ENCODE measurements at regions not wholly inside any gene's neighbourhood (a gene's known extent, or its start where the extent isn't known, plus 50 kb on each side); places are given as distances from the start of the nearest gene placed in this dataset.

DNA sequence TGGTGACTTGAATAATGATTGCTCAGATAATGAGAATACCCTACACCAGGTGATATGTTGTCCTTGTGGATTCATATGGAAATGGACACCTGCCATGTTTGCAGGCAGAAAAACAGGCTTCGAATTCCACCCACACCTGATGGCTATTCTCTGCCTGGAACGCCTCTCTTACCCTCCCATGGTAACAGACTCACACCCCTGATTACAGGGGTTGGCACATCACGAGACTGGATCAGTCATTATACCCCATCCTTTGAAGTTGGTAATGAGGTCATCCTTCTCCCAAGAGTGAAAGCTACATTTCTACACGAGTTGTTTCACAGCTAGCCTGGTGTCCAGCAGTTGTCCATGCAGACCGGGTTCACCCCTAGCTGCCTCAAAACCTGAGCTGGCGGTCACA is 71.4 kb upstream of the MBOAT2 start:
- Histone ChIP-seq H3K4me1 (ENCODE audit: control insufficient read depth, extremely low read depth, insufficient read depth, low read length) (peaks cover 23% of the 10 kb centered on the region), H2AFZ (ENCODE audit: control insufficient read depth, low read length) (no peak overlapping the region), H3K9me1 (ENCODE audit: control insufficient read depth, extremely low read depth, insufficient read depth, low read length) (no peaks in the 10 kb centered on the region), H3K4me2 (ENCODE audit: control insufficient read depth, extremely low read depth, insufficient read depth, low read depth, low read length) (no peak overlapping the region), H3K9me3 (ENCODE audit: control insufficient read depth, low read depth, low read length) (no peaks in the 10 kb centered on the region), H3K36me3 (ENCODE audit: control insufficient read depth in 2 of 2, extremely low read depth in 1 of 2, insufficient read depth in 2 of 2, low read length in 2 of 2) (no peaks in the 10 kb centered on the region), H3K27ac (ENCODE audit: control insufficient read depth, insufficient read depth, low read length) (no peak overlapping the region), H3K27me3 (ENCODE audit: control insufficient read depth, extremely low read depth, insufficient read depth, low read length) (no peaks in the 10 kb centered on the region), H3K4me3 (ENCODE audit: control insufficient read depth in 2 of 3, extremely low read depth in 1 of 3, insufficient read depth in 2 of 3, low read depth in 1 of 3, low read length in 3 of 3) (no peak overlapping the region), H3K79me2 (ENCODE audit: control insufficient read depth, insufficient read depth, low read length) (no peaks in the 10 kb centered on the region), H3K9ac (ENCODE audit: control insufficient read depth, extremely low read depth, insufficient read depth, low read length) (no peak overlapping the region), H4K20me1 (ENCODE audit: control insufficient read depth, extremely low read depth, insufficient read depth, low read length) (no peaks in the 10 kb centered on the region)
- FAIRE-seq (no peak), DNase-seq (ENCODE audit: low read depth, low spot score) (no peak)
- no peak for TF ChIP-seq EZH2 (IDR thresholded peaks at IDR 0.05; ENCODE audit: low read length)
- TF ChIP-seq, protein P1, sequence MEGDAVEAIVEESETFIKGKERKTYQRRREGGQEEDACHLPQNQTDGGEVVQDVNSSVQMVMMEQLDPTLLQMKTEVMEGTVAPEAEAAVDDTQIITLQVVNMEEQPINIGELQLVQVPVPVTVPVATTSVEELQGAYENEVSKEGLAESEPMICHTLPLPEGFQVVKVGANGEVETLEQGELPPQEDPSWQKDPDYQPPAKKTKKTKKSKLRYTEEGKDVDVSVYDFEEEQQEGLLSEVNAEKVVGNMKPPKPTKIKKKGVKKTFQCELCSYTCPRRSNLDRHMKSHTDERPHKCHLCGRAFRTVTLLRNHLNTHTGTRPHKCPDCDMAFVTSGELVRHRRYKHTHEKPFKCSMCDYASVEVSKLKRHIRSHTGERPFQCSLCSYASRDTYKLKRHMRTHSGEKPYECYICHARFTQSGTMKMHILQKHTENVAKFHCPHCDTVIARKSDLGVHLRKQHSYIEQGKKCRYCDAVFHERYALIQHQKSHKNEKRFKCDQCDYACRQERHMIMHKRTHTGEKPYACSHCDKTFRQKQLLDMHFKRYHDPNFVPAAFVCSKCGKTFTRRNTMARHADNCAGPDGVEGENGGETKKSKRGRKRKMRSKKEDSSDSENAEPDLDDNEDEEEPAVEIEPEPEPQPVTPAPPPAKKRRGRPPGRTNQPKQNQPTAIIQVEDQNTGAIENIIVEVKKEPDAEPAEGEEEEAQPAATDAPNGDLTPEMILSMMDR (optimal IDR thresholded peaks at IDR 0.05 in 1 of 3, IDR thresholded peaks at IDR 0.05 in 1 of 3, conservative IDR thresholded peaks at IDR 0.05 in 1 of 3; ENCODE audit: extremely low read depth in 1 of 3, insufficient read depth in 2 of 3, low read length in 3 of 3) = no peak
- dilution Hi-C loops (cut with MboI; ENCODE audit: extremely low pct_ligation_motif_present, low sequenced_read_pairs) = no loop called here

- Histone ChIP-seq H3K4me3 (ENCODE audit: control insufficient read depth in 2 of 3, extremely low read depth in 1 of 3, insufficient read depth in 2 of 3, low read depth in 1 of 3, low read length in 3 of 3) (no peak overlapping the region), H3K27me3 (ENCODE audit: control insufficient read depth, extremely low read depth, insufficient read depth, low read length) (no peaks in the 10 kb centered on the region), H3K79me2 (ENCODE audit: control insufficient read depth, insufficient read depth, low read length) (no peaks in the 10 kb centered on the region), H3K4me2 (ENCODE audit: control insufficient read depth, extremely low read depth, insufficient read depth, low read depth, low read length) (peak overlapping the region; percentile 35), H2AFZ (ENCODE audit: control insufficient read depth, low read length) (no peak overlapping the region), H3K4me1 (ENCODE audit: control insufficient read depth, extremely low read depth, insufficient read depth, low read length) (peaks cover 29% of the 10 kb centered on the region), H4K20me1 (ENCODE audit: control insufficient read depth, extremely low read depth, insufficient read depth, low read length) (no peaks in the 10 kb centered on the region), H3K27ac (ENCODE audit: control insufficient read depth, insufficient read depth, low read length) (peak overlapping the region; percentile 64), H3K9ac (ENCODE audit: control insufficient read depth, extremely low read depth, insufficient read depth, low read length) (no peak overlapping the region), H3K9me3 (ENCODE audit: control insufficient read depth, low read depth, low read length) (peaks cover 2% of the 10 kb centered on the region), H3K36me3 (ENCODE audit: control insufficient read depth in 2 of 2, extremely low read depth in 1 of 2, insufficient read depth in 2 of 2, low read length in 2 of 2) (no peaks in the 10 kb centered on the region), H3K9me1 (ENCODE audit: control insufficient read depth, extremely low read depth, insufficient read depth, low read length) (no peaks in the 10 kb centered on the region)
- FAIRE-seq (peak; percentile 74), DNase-seq (ENCODE audit: low read depth, low spot score) (no peak)
- dilution Hi-C loops (cut with MboI; ENCODE audit: extremely low pct_ligation_motif_present, low sequenced_read_pairs) = no loop called here
- TF ChIP-seq EZH2 (IDR thresholded peaks at IDR 0.05; ENCODE audit: low read length) = no peak
- TF ChIP-seq, protein P1 (optimal IDR thresholded peaks at IDR 0.05 in 1 of 3, IDR thresholded peaks at IDR 0.05 in 1 of 3, conservative IDR thresholded peaks at IDR 0.05 in 1 of 3; ENCODE audit: extremely low read depth in 1 of 3, insufficient read depth in 2 of 3, low read length in 3 of 3) = no peak
Observed at GRCh38 chr2:9071584-9072124, 68.2 kb upstream of the MBOAT2 start.

Data from keratinocyte (primary cell).